ENCODE measurements at regions not wholly inside any gene's neighbourhood (a gene's known extent, or its start where the extent isn't known, plus 50 kb on each side); places are given as distances from the start of the nearest gene placed in this dataset.

- Histone ChIP-seq H3K9me3 (no peaks in the 10 kb centered on the region), H3K36me3 (no peaks in the 10 kb centered on the region), H3K27ac (no peak overlapping the region), H3K27me3 (no peaks in the 10 kb centered on the region), H3K4me1 (no peaks in the 10 kb centered on the region), H3K4me3 (no peak overlapping the region)
- WGBS, 2 donors: 44 to 45% methylated on average over 2 of the region's 2 CpGs
- no peak for TF ChIP-seq CTCF (IDR thresholded peaks at IDR 0.05)
- no peak for ATAC-seq
- no peak for FAIRE-seq
- no peak for DNase-seq
- intact Hi-C loops (cut with DNase I): no loop called here
Measured at GRCh38 chr4:112002248-112002661, 143.0 kb upstream of the FAM241A start.

GRCh38 chr4:112003231-112003907, 141.9 kb upstream of the FAM241A start:
- no peak for ATAC-seq
- TF ChIP-seq CTCF (IDR thresholded peaks at IDR 0.05): no peak
- no peak for DNase-seq
- 48 to 50% methylated on average over 2 of the region's 2 CpGs for WGBS, 2 donors
- H3K4me3 ChIP-seq: no peak overlapping the region
- no peaks in the 10 kb centered on the region for H3K9me3 ChIP-seq
- no peaks in the 10 kb centered on the region for H3K27me3 ChIP-seq
- no peaks in the 10 kb centered on the region for H3K4me1 ChIP-seq
- intact Hi-C loops (cut with DNase I): no loop called here
- H3K27ac ChIP-seq: no peak overlapping the region
- no peaks in the 10 kb centered on the region for H3K36me3 ChIP-seq
- no peak for FAIRE-seq

GRCh38 chr4:112005027-112005426, 140.2 kb upstream of the FAM241A start:
- Histone ChIP-seq H3K36me3 (no peaks in the 10 kb centered on the region), H3K4me1 (no peaks in the 10 kb centered on the region), H3K27ac (no peak overlapping the region), H3K27me3 (no peaks in the 10 kb centered on the region), H3K4me3 (no peak overlapping the region), H3K9me3 (no peaks in the 10 kb centered on the region)
- intact Hi-C loops (cut with DNase I): no loop called here
- DNase-seq (no peak), ATAC-seq (no peak), FAIRE-seq (no peak)
- TF ChIP-seq CTCF (IDR thresholded peaks at IDR 0.05): no peak

GRCh38 chr4:112007391-112007790, 137.9 kb upstream of the FAM241A start:
- Histone ChIP-seq H3K4me3 (no peak overlapping the region), H3K27ac (no peak overlapping the region), H3K9me3 (no peaks in the 10 kb centered on the region), H3K27me3 (no peaks in the 10 kb centered on the region), H3K4me1 (no peaks in the 10 kb centered on the region), H3K36me3 (no peaks in the 10 kb centered on the region)
- no peak for TF ChIP-seq CTCF (IDR thresholded peaks at IDR 0.05)
- intact Hi-C loops (cut with DNase I): no loop called here
- ATAC-seq: no peak
- FAIRE-seq: no peak
- DNase-seq: no peak
- 43 to 55% methylated on average over 2 of the region's 2 CpGs for WGBS, 2 donors

- ATAC-seq (no peak), FAIRE-seq (no peak), DNase-seq (no peak)
- Histone ChIP-seq H3K27ac (no peak overlapping the region), H3K36me3 (no peaks in the 10 kb centered on the region), H3K27me3 (peaks cover 0 to 3% (median 0%) of the 10 kb centered on the region in 4 donors), H3K4me1 (no peaks in the 10 kb centered on the region), H3K9me3 (no peaks in the 10 kb centered on the region), H3K4me3 (no peak overlapping the region)
- no peak for TF ChIP-seq CTCF (IDR thresholded peaks at IDR 0.05)
- intact Hi-C loops (cut with DNase I): no loop called here
- 41 to 43% methylated on average over 3 of the region's 3 CpGs for WGBS, 2 donors
Measured at GRCh38 chr4:112015960-112016359, 129.3 kb upstream of the FAM241A start.
